ENCODE measurements at regions not wholly inside any gene's neighbourhood (a gene's known extent, or its start where the extent isn't known, plus 50 kb on each side); places are given as distances from the start of the nearest gene placed in this dataset.

DNA sequence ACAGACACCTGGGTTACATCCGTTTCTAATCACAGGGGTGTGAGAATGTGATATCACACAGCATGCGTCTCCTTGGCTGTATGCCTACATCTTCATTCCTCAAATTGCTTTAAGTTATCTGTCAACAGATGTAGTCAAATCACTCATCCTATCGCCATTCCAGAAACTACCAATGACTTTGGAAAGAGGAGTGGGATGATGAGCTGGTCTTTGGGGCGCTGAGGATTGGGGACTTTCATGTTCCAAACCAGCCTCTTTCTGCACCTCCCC is 104.8 kb downstream of the NAV1 start:
- WGBS, 2 experiments (ENCODE audit: extremely low coverage in 1 of 2, insufficient coverage in 1 of 2, insufficient read length in 1 of 2, insufficient replicate concordance in 2 of 2, low coverage in 1 of 2, low lambda C conversion rate in 2 of 2, missing lambda C conversion rate in 1 of 2): 94% methylated on average over 4 of the region's 4 CpGs; no CpG with 5 or more reads in 1 of the 2 experiments
- Histone ChIP-seq H2BK12ac (ENCODE audit: low read depth, low read length) (no peak overlapping the region), H2AFZ (ENCODE audit: low read length) (no peak overlapping the region), H3K9ac (replicated peaks in 1 of 4; ENCODE audit: extremely low read depth in 1 of 4, low read depth in 3 of 4, low read length in 3 of 4) (no peak overlapping the region), H3K23me2 (ENCODE audit: low read depth, low read length) (peaks cover 12% of the 10 kb centered on the region), H3K56ac (replicated peaks; ENCODE audit: insufficient read length, low read depth, low read length) (no peak overlapping the region), H4K5ac (ENCODE audit: insufficient read length, low read depth, low read length) (no peak overlapping the region), H2BK5ac (ENCODE audit: low read depth, low read length) (no peak overlapping the region), H3K23ac (ENCODE audit: insufficient read length) (no peak overlapping the region), H3K18ac (ENCODE audit: extremely low read depth, low read length) (no peak overlapping the region), H3K14ac (ENCODE audit: insufficient read length) (no peak overlapping the region), H2BK20ac (ENCODE audit: low read length) (no peak overlapping the region), H3K9me3 (ENCODE audit: insufficient read depth in 2 of 2, low read depth in 1 of 2, low read length in 1 of 2) (no peaks in the 10 kb centered on the region), H2BK15ac (ENCODE audit: low read length) (no peak overlapping the region), H3K27ac (ENCODE audit: low read depth, low read length) (no peak overlapping the region), H2BK120ac (replicated peaks; ENCODE audit: low read depth, low read length) (no peak overlapping the region), H3K27me3 (replicated peaks in 1 of 4; ENCODE audit: control insufficient read depth in 3 of 4, extremely low read depth in 1 of 4, insufficient read depth in 3 of 4, low read length in 3 of 4) (peaks cover 0 to 11% (median 9%) of the 10 kb centered on the region in 4 experiments; a peak in 5 of 7 replicates), H3K79me1 (ENCODE audit: low read depth, low read length) (no peaks in the 10 kb centered on the region), H3K36me3 (ENCODE audit: control insufficient read depth in 2 of 4, insufficient read depth in 4 of 4, low read length in 3 of 4) (no peaks in the 10 kb centered on the region), H3K79me2 (ENCODE audit: control insufficient read depth in 1 of 2, insufficient read depth in 2 of 2, low read length in 2 of 2) (no peaks in the 10 kb centered on the region), H4K8ac (ENCODE audit: extremely low read depth, insufficient read depth, low read length) (no peak overlapping the region), H3K4me2 (ENCODE audit: insufficient read depth in 1 of 2, low read depth in 2 of 2, low read length in 2 of 2) (no peak overlapping the region), H3K4me1 (replicated peaks in 1 of 4; ENCODE audit: control insufficient read depth in 3 of 4, insufficient read depth in 4 of 4, low read length in 3 of 4) (peaks cover 2 to 9% (median 5%) of the 10 kb centered on the region in 4 experiments; a peak in 5 of 7 replicates), H4K91ac (replicated peaks; ENCODE audit: insufficient read length, low read length) (no peak overlapping the region), H4K20me1 (replicated peaks in 1 of 2; ENCODE audit: control insufficient read depth in 1 of 2, insufficient read depth in 2 of 2, low read length in 2 of 2) (peaks cover 0 to 2% of the 10 kb centered on the region in 2 experiments), H3K4me3 (ENCODE audit: extremely low read depth in 1 of 4, insufficient read depth in 2 of 4, low read depth in 3 of 4, low read length in 4 of 4) (no peak overlapping the region), H2AK5ac (ENCODE audit: low read depth, low read length) (no peak overlapping the region), H3K4ac (replicated peaks; ENCODE audit: insufficient read length, low read depth, low read length) (no peak overlapping the region)
- FAIRE-seq: no peak
- ChIA-PET CTCF (ENCODE audit: partially characterized antibody) (interaction anchor here (0.8 to 1.0 kb wide), 3 partner anchors 32 to 113 kb away, joined by 3 read pairs; no protein-coding TSS in a partner anchor), POLR2A (ENCODE audit: partially characterized antibody) (interaction anchor here (0.6 to 1.0 kb wide), 2 partner anchors 12 to 25 kb away, joined by 3 read pairs; no protein-coding TSS in a partner anchor)
- no peak for DNase-seq (ENCODE audit: low read depth in 1 of 2, low spot score in 2 of 2)
- TF ChIP-seq TBP (IDR thresholded peaks at IDR 0.05; ENCODE audit: low read depth, low read length) (no peak), NANOG (IDR thresholded peaks at IDR 0.05; ENCODE audit: insufficient read depth, low read depth, low read length, poor library complexity, severe bottlenecking) (no peak), RBBP5 (IDR thresholded peaks at IDR 0.05; ENCODE audit: borderline replicate concordance, low read depth, low read length) (no peak), JUN (IDR thresholded peaks at IDR 0.05; ENCODE audit: low read depth, low read length) (no peak)

Data from H1 (cell line).